Lower leg skin (tissue), 4 donors: ENCODE measurements at regions not wholly inside any gene's neighbourhood (a gene's known extent, or its start where the extent isn't known, plus 50 kb on each side); places are given as distances from the start of the nearest gene placed in this dataset.

Experiments used
- DNase-seq, 2 donors: peaks; one replicate each; pipeline ENCODE4 v3.0.0-alpha.2; 2019; ENCODE audit warnings: low spot score in 2 of 2
- H3K4me3 ChIP-seq: fragments of 200-600 bp; sonication (generic); 2 replicates; pipeline ENCODE4 v1.5.1; 2017; ENCODE audit warnings: mild to moderate bottlenecking, low read depth; ENCODE audit not compliant: poor library complexity, severe bottlenecking
- CTCF ChIP-seq, 3 donors: fragments of 450-650 bp; IDR thresholded peaks; one replicate each; pipeline ENCODE4 v1.5.1; 2016; ENCODE audit warnings: antibody characterized with exemption in 3 of 3, mild to moderate bottlenecking in 3 of 3, moderate library complexity in 2 of 3
- POLR2A ChIP-seq, 2 donors: fragments of 450-650 bp; IDR thresholded peaks; one replicate each; pipeline ENCODE4 v1.6.1; 2016 to 2017; ENCODE audit warnings: antibody characterized with exemption in 2 of 2, mild to moderate bottlenecking in 1 of 2, moderate library complexity in 1 of 2
- WGBS, 2 donors: methylation state at CpG; one replicate each; pipeline ENCODE4 v1.1.5; 2018; 5-methylcytosine and 5-hydroxymethylcytosine counted together
- intact Hi-C: fragments of 100-400 bp; cut with DNase I; formaldehyde crosslinking; loops from one replicate; pipeline ENCODE4 v1.15.0; 2023; ENCODE audit warnings: low total_unique reads

GRCh38 chr14:29220072-29220471 lies 453.5 kb downstream of the FOXG1 start:
- 35 to 42% methylated on average over 4 of the region's 4 CpGs for WGBS, 2 donors
- no peak overlapping the region for H3K4me3 ChIP-seq
- TF ChIP-seq POLR2A (IDR thresholded peaks at IDR 0.05) (no peak), CTCF (IDR thresholded peaks at IDR 0.05) (no peak)
- no peak for DNase-seq
- intact Hi-C loops, result no loop called here

GRCh38 chr14:29220566-29220965 lies 454.0 kb downstream of the FOXG1 start:
- no peak for DNase-seq
- intact Hi-C loops, result no loop called here
- H3K4me3 ChIP-seq, result no peak overlapping the region
- no peak for TF ChIP-seq POLR2A (IDR thresholded peaks at IDR 0.05)
- no peak for TF ChIP-seq CTCF (IDR thresholded peaks at IDR 0.05)
- 66 to 70% methylated on average over 3 of the region's 3 CpGs for WGBS, 2 donors

GRCh38 chr14:29222006-29222405 lies 455.4 kb downstream of the FOXG1 start:
- DNase-seq, result no peak
- no peak overlapping the region for H3K4me3 ChIP-seq
- TF ChIP-seq POLR2A (IDR thresholded peaks at IDR 0.05) (no peak), CTCF (IDR thresholded peaks at IDR 0.05) (no peak)
- intact Hi-C loops, result no loop called here
- 31 to 41% methylated on average over 1 of the region's 1 CpG for WGBS, 2 donors

GRCh38 chr14:29222671-29223268 lies 456.2 kb downstream of the FOXG1 start:
- WGBS, 2 donors, result 8 to 9% methylated on average over 7 of the region's 7 CpGs

GRCh38 chr14:29223947-29224346 lies 457.4 kb downstream of the FOXG1 start:
- TF ChIP-seq POLR2A (IDR thresholded peaks at IDR 0.05), result no peak
- no peak for TF ChIP-seq CTCF (IDR thresholded peaks at IDR 0.05)
- no peak for DNase-seq
- H3K4me3 ChIP-seq, result no peak overlapping the region
- WGBS, 2 donors, result 49 to 59% methylated on average over 3 of the region's 3 CpGs
- intact Hi-C loops, result no loop called here

More at GRCh38 chr14:29222671-29223268, 456.2 kb downstream of the FOXG1 start:
- DNase-seq, result no peak
- no peak for TF ChIP-seq POLR2A (IDR thresholded peaks at IDR 0.05)
- no peak for TF ChIP-seq CTCF (IDR thresholded peaks at IDR 0.05)
- no peak overlapping the region for H3K4me3 ChIP-seq
- intact Hi-C loops, result no loop called here

GRCh38 chr14:29227631-29228030 lies 461.0 kb downstream of the FOXG1 start:
- 78 to 85% methylated on average over 1 of the region's 1 CpG for WGBS, 2 donors
- no peak for TF ChIP-seq POLR2A (IDR thresholded peaks at IDR 0.05)
- no peak for TF ChIP-seq CTCF (IDR thresholded peaks at IDR 0.05)
- no peak overlapping the region for H3K4me3 ChIP-seq
- no peak for DNase-seq
- intact Hi-C loops, result no loop called here
